Tibial artery (tissue), 4 donors: ENCODE measurements at regions not wholly inside any gene's neighbourhood (a gene's known extent, or its start where the extent isn't known, plus 50 kb on each side); places are given as distances from the start of the nearest gene placed in this dataset.

ENCODE experiments used
- DNase-seq, 2 donors: peaks; one replicate each; pipeline ENCODE4 v3.0.0-alpha.2; 2019
- H3K27ac ChIP-seq, 2 donors: fragments of 200-600 bp; sonication (generic) in 1 of 2; 1 replicate in 1 of 2; 2 replicates in 1 of 2; pipeline ENCODE4 v1.5.1; 2018 to 2019; ENCODE audit warnings: mild to moderate bottlenecking in 1 of 2
- H3K27me3 ChIP-seq, 2 donors: fragments of 200-600 bp; sonication (generic) in 1 of 2; one replicate each; pipeline versions ENCODE4 v1.5.1 to v1.6.0; 2016 to 2019
- H3K36me3 ChIP-seq, 3 donors: fragments of 200-600 bp; sonication (generic) in 2 of 3; one replicate each; pipeline ENCODE4 v1.5.1; 2016 to 2019; ENCODE audit warnings: mild to moderate bottlenecking in 2 of 3
- H3K4me1 ChIP-seq, 4 donors: fragments of 200-600 bp; sonication (generic) in 2 of 4; 1 replicate in 3 of 4; 2 replicates in 1 of 4; pipeline ENCODE4 v1.5.1; 2016 to 2019
- H3K4me3 ChIP-seq, 2 donors: fragments of 200-600 bp; sonication (generic) in 1 of 2; 1 replicate in 1 of 2; 2 replicates in 1 of 2; pipeline ENCODE4 v1.5.1; 2018 to 2019; ENCODE audit warnings: mild to moderate bottlenecking in 2 of 2
- H3K9me3 ChIP-seq, 3 donors: fragments of 200-600 bp; sonication (generic) in 1 of 3; one replicate each; pipeline ENCODE4 v1.5.1; 2016 to 2019
- intact Hi-C: fragments of 100-400 bp; cut with DNase I; formaldehyde crosslinking; loops from one replicate; pipeline ENCODE4 v1.15.0; 2023; ENCODE audit warnings: low total_unique reads
- TF ChIP-seq, protein P1 (sequence below), 2 experiments: fragments of 200-600 bp in 1 of 2; fragments of 450-650 bp in 1 of 2; IDR thresholded peaks; one replicate each; pipeline ENCODE4 v1.5.1; 2017 to 2019; ENCODE audit warnings: antibody characterized with exemption in 2 of 2, mild to moderate bottlenecking in 1 of 2, moderate library complexity in 1 of 2

DNA sequence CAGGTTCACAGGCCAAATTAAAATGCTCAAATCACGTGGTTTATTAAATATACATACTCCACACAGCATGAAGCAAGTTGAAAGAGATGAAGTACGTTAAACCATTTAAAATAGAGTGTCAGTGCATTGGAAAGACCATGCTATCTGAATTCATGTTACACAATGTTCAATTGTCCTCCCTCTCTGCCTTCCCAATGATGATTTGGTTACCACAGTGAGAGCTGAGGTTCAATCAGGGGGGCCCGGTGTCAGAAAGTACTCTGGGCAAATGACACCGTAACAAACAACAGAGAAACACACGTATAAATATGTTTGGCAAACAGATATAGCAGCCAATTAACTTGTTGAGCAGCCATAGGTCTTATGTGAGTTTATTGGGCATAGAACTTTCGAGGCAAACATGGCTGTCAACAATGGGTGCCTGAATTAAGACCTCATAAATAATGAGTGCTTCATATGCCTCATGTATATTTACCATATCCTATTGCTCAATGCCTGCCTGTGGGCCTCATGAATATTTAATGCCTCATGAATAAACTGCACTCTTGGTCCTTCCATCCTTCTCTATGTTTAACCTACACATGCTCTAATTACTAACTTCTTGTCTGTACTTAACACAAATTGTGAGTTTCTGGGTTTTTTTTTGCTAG is 641.5 kb downstream of the PLOD2 start:
- no peak for DNase-seq
- H3K36me3 ChIP-seq = no peaks in the 10 kb centered on the region
- H3K4me3 ChIP-seq = no peak overlapping the region
- no peaks in the 10 kb centered on the region for H3K4me1 ChIP-seq
- no peak overlapping the region for H3K27ac ChIP-seq
- intact Hi-C loops = no loop called here
- H3K27me3 ChIP-seq = no peaks in the 10 kb centered on the region
- TF ChIP-seq, protein P1, sequence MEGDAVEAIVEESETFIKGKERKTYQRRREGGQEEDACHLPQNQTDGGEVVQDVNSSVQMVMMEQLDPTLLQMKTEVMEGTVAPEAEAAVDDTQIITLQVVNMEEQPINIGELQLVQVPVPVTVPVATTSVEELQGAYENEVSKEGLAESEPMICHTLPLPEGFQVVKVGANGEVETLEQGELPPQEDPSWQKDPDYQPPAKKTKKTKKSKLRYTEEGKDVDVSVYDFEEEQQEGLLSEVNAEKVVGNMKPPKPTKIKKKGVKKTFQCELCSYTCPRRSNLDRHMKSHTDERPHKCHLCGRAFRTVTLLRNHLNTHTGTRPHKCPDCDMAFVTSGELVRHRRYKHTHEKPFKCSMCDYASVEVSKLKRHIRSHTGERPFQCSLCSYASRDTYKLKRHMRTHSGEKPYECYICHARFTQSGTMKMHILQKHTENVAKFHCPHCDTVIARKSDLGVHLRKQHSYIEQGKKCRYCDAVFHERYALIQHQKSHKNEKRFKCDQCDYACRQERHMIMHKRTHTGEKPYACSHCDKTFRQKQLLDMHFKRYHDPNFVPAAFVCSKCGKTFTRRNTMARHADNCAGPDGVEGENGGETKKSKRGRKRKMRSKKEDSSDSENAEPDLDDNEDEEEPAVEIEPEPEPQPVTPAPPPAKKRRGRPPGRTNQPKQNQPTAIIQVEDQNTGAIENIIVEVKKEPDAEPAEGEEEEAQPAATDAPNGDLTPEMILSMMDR (IDR thresholded peaks at IDR 0.05) = no peak
- no peaks in the 10 kb centered on the region for H3K9me3 ChIP-seq

DNA sequence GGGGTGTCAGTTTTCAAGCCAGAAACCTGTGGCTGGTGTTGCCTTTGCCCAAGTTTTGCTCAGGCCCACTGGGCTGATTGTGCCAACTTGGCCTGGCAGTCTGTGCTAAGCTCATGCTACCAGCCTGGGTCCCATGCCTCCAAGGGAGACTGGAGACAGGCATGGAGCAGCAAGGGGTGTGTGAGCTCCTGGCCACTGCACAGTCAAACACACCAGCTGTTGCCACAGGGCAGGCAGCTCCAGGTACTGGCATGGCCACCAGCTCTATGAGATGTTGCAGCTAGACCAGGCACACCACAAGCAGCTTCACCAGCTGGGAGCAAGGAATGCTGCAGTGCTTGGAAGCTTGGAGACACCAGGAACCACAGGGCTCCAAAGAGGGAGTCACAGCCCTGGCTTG is 638.8 kb downstream of the PLOD2 start:
- Histone ChIP-seq H3K36me3 (no peaks in the 10 kb centered on the region), H3K27me3 (no peaks in the 10 kb centered on the region), H3K4me3 (no peak overlapping the region), H3K4me1 (no peaks in the 10 kb centered on the region), H3K9me3 (no peaks in the 10 kb centered on the region), H3K27ac (no peak overlapping the region)
- intact Hi-C loops = no loop called here
- no peak for DNase-seq
- TF ChIP-seq, protein P1 (IDR thresholded peaks at IDR 0.05) = no peak

DNA sequence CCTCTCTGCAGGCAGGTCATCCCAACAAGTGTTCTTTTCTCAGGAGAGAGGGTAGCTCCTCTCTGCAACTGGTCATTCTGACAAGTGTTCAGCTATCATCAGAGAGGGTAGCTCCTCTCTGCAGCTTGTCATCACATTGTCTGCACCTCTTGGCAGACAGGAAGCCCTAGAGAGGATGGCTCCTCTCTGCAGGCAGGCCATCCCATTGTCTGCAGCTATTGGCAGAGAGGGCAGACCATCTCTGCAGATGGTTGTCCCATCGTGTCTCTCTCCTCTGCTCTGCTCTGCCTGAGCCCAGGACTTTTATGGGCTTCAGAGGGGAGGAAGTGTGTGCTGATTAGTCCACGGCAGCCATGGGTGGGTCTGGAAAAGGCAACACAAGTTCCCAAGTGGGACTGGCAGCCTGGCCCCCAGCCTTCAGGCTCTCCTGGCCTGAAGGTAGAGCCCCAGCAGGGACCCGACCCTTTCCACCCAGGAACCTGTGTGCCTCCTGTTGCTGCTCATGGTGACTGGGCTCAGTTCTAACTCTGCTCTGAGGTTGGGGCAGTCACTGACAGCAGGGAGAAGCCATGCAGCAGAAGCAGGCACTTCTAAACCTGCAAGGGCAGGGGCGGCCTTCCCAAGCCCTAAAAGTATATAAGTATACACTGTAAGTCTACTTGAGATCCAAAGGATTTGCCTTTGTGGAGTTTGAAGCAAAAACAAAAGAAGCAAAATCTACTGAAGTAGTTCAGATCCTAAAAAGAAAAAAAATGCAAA is 637.9 kb downstream of the PLOD2 start:
- TF ChIP-seq, protein P1 (IDR thresholded peaks at IDR 0.05) = no peak
- Histone ChIP-seq H3K36me3 (no peaks in the 10 kb centered on the region), H3K9me3 (no peaks in the 10 kb centered on the region), H3K27ac (no peak overlapping the region), H3K4me1 (no peaks in the 10 kb centered on the region), H3K4me3 (no peak overlapping the region), H3K27me3 (no peaks in the 10 kb centered on the region)
- intact Hi-C loops = no loop called here
- DNase-seq = peak in 1 of 2 donors; percentile 57

DNA sequence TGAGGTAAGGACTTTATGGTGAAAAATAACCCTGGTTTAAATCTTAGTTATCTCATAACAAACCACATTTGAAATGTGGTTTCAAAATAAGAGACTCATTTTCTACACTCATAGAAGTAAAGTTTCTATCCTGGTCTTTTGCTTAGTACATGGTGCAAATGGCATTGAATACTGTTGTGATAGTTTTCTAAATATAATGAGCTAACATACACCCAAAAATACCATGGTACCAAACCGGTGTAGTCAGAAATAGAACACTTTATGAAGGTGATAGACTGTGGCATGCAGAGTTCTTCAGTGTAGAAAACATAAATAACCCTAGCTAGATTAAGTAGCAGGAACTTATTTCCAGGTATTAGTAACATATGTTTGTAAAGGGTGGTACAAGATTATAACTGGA is 629.4 kb downstream of the PLOD2 start:
- no peak for DNase-seq
- intact Hi-C loops = no loop called here
- TF ChIP-seq, protein P1 (IDR thresholded peaks at IDR 0.05) = no peak
- Histone ChIP-seq H3K4me3 (no peak overlapping the region), H3K9me3 (no peaks in the 10 kb centered on the region), H3K27me3 (no peaks in the 10 kb centered on the region), H3K27ac (no peak overlapping the region), H3K36me3 (no peaks in the 10 kb centered on the region), H3K4me1 (peaks cover 0 to 11% (median 0%) of the 10 kb centered on the region in 4 donors)

DNA sequence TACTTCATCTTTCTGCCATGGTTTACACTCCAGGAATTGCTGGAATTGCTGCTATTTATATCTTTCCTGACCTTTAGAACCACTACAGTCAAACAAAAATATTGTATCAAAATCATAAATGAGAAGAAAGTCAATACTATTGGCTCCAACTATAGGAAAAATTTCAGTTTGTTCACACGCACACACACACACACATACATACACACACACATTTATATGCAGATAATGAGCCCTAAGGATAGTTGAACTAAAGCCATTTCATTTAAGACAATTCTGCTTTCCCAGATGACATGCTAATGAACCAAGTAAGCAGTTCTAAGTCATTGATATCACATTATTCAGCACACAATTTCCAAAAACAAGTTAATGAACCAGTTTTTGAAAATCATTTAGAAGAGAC is 627.3 kb downstream of the PLOD2 start:
- Histone ChIP-seq H3K27ac (peak overlapping the region in 1 of 2 donors; percentile 4), H3K4me3 (no peak overlapping the region), H3K4me1 (peaks cover 0 to 11% (median 2%) of the 10 kb centered on the region in 4 donors), H3K36me3 (no peaks in the 10 kb centered on the region), H3K27me3 (no peaks in the 10 kb centered on the region), H3K9me3 (no peaks in the 10 kb centered on the region)
- DNase-seq = no peak
- TF ChIP-seq, protein P1 (IDR thresholded peaks at IDR 0.05) = no peak
- intact Hi-C loops = no loop called here
